Neural cell (in vitro differentiated cells): ENCODE measurements at regions not wholly inside any gene's neighbourhood (a gene's known extent, or its start where the extent isn't known, plus 50 kb on each side); places are given as distances from the start of the nearest gene placed in this dataset.

Experiments
- EP300 ChIP-seq: fragments of 450-650 bp; conservative IDR thresholded peaks from 2 replicates; pipeline ENCODE4 v1.6.1; 2014; ENCODE audit warnings: antibody characterized with exemption, mild to moderate bottlenecking, moderate library complexity; ENCODE audit not compliant: poor library complexity, severe bottlenecking
- EZH2 ChIP-seq: fragments of 200-600, 300-800 bp; shearing (Covaris generic), sonication (generic); IDR thresholded peaks from 2 replicates; pipeline ENCODE4 v1.6.1; 2014; ENCODE audit warnings: antibody characterized with exemption, low read length, borderline replicate concordance, mild to moderate bottlenecking; ENCODE audit not compliant: insufficient read depth, poor library complexity, severe bottlenecking
- POLR2AphosphoS5 ChIP-seq: IDR thresholded peaks from 2 replicates; pipeline ENCODE4 v1.6.1; 2012
- TF ChIP-seq, protein P1 (sequence below): fragments of 450-650 bp; IDR thresholded peaks from 2 replicates; pipeline ENCODE4 v1.5.1; 2014; ENCODE audit warnings: antibody characterized with exemption, mild to moderate bottlenecking, moderate library complexity; ENCODE audit not compliant: poor library complexity, severe bottlenecking
- TF ChIP-seq, protein P2 (sequence below): IDR thresholded peaks from 2 replicates; pipeline ENCODE4 v1.6.1; 2012; ENCODE audit warnings: borderline replicate concordance

DNA sequence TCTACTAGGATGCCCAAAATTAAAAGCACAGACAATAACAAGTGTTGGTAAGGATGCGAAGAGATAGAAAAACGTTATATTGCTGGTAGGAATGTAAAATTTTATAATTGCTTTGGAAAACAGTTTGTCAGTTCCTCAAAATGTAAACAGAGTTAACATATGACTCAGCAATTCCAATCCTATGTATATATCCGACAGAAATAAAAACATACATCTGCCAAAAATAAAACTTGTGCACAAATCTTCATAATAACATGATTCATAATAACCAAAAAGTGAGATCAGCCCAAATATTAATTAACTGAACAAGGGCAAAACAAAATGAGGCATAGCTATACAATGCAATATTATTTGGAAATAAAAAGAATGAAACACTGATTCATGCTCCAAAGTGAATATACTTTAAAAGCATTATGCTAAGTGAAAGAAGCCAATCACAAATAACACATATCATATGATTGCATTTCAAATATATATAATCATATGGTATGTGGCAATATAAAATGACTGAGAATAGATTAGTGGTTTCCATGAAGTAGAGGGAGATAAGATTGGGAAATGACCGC lies 609.3 kb downstream of the IGSF11 start:
- TF ChIP-seq, protein P1, sequence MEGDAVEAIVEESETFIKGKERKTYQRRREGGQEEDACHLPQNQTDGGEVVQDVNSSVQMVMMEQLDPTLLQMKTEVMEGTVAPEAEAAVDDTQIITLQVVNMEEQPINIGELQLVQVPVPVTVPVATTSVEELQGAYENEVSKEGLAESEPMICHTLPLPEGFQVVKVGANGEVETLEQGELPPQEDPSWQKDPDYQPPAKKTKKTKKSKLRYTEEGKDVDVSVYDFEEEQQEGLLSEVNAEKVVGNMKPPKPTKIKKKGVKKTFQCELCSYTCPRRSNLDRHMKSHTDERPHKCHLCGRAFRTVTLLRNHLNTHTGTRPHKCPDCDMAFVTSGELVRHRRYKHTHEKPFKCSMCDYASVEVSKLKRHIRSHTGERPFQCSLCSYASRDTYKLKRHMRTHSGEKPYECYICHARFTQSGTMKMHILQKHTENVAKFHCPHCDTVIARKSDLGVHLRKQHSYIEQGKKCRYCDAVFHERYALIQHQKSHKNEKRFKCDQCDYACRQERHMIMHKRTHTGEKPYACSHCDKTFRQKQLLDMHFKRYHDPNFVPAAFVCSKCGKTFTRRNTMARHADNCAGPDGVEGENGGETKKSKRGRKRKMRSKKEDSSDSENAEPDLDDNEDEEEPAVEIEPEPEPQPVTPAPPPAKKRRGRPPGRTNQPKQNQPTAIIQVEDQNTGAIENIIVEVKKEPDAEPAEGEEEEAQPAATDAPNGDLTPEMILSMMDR: no peak
- TF ChIP-seq EP300 (no peak), POLR2AphosphoS5 (no peak), EZH2 (no peak)
- TF ChIP-seq, protein P2, sequence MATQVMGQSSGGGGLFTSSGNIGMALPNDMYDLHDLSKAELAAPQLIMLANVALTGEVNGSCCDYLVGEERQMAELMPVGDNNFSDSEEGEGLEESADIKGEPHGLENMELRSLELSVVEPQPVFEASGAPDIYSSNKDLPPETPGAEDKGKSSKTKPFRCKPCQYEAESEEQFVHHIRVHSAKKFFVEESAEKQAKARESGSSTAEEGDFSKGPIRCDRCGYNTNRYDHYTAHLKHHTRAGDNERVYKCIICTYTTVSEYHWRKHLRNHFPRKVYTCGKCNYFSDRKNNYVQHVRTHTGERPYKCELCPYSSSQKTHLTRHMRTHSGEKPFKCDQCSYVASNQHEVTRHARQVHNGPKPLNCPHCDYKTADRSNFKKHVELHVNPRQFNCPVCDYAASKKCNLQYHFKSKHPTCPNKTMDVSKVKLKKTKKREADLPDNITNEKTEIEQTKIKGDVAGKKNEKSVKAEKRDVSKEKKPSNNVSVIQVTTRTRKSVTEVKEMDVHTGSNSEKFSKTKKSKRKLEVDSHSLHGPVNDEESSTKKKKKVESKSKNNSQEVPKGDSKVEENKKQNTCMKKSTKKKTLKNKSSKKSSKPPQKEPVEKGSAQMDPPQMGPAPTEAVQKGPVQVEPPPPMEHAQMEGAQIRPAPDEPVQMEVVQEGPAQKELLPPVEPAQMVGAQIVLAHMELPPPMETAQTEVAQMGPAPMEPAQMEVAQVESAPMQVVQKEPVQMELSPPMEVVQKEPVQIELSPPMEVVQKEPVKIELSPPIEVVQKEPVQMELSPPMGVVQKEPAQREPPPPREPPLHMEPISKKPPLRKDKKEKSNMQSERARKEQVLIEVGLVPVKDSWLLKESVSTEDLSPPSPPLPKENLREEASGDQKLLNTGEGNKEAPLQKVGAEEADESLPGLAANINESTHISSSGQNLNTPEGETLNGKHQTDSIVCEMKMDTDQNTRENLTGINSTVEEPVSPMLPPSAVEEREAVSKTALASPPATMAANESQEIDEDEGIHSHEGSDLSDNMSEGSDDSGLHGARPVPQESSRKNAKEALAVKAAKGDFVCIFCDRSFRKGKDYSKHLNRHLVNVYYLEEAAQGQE: no peak
